HEK293 (cell line): ENCODE measurements at regions not wholly inside any gene's neighbourhood (a gene's known extent, or its start where the extent isn't known, plus 50 kb on each side); places are given as distances from the start of the nearest gene placed in this dataset.

Experiments used
- KLF9 ChIP-seq: fragments of 450-650 bp; formaldehyde crosslinking; IDR thresholded peaks from 2 replicates; pipeline ENCODE4 v1.5.1; 2016; ENCODE audit warnings: missing biosample characterization, missing genetic modification characterization, low read depth
- MYNN ChIP-seq: fragments of 450-650 bp; formaldehyde crosslinking; IDR thresholded peaks from 2 replicates; pipeline ENCODE4 v1.5.1; 2016; ENCODE audit warnings: missing biosample characterization, missing genetic modification characterization, borderline replicate concordance
- ZBTB1 ChIP-seq: fragments of 450-650 bp; formaldehyde crosslinking; IDR thresholded peaks from 2 replicates; pipeline ENCODE4 v1.5.1; 2016; ENCODE audit warnings: missing biosample characterization, missing genetic modification characterization
- ZBTB7A ChIP-seq: fragments of 450-650 bp; formaldehyde crosslinking; IDR thresholded peaks from 2 replicates; pipeline ENCODE4 v1.5.1; 2016; ENCODE audit warnings: low read depth, missing biosample characterization, missing genetic modification characterization
- ZNF2 ChIP-seq: fragments of 450-650 bp; formaldehyde crosslinking; IDR thresholded peaks from 2 replicates; pipeline ENCODE4 v1.5.1; 2016; ENCODE audit warnings: missing biosample characterization, missing genetic modification characterization
- ZNF23 ChIP-seq: fragments of 450-650 bp; formaldehyde crosslinking; IDR thresholded peaks from 2 replicates; pipeline ENCODE4 v1.5.1; 2016; ENCODE audit warnings: missing biosample characterization, missing genetic modification characterization, borderline replicate concordance
- ZNF274 ChIP-seq, 2 experiments: fragments of 200-500 bp in 1 of 2; fragments of 450-650 bp in 1 of 2; sonication (Bioruptor generic) in 1 of 2; formaldehyde crosslinking in 1 of 2; IDR thresholded peaks; 2 replicates each; pipeline versions ENCODE4 v1.5.1 to v1.6.1; 2014 to 2016; ENCODE audit warnings: borderline replicate concordance in 1 of 2, inconsistent platforms in 1 of 2, low read length in 1 of 2, missing biosample characterization in 1 of 2, missing genetic modification characterization in 1 of 2
- ZNF311 ChIP-seq: fragments of 450-650 bp; formaldehyde crosslinking; IDR thresholded peaks from 2 replicates; pipeline ENCODE4 v1.5.1; 2017; ENCODE audit warnings: missing biosample characterization, missing genetic modification characterization, borderline replicate concordance
- TF ChIP-seq, protein P1 (sequence below): fragments of 450-650 bp; formaldehyde crosslinking; IDR thresholded peaks from 2 replicates; pipeline ENCODE4 v1.5.1; 2016; ENCODE audit warnings: missing biosample characterization, missing genetic modification characterization

DNA sequence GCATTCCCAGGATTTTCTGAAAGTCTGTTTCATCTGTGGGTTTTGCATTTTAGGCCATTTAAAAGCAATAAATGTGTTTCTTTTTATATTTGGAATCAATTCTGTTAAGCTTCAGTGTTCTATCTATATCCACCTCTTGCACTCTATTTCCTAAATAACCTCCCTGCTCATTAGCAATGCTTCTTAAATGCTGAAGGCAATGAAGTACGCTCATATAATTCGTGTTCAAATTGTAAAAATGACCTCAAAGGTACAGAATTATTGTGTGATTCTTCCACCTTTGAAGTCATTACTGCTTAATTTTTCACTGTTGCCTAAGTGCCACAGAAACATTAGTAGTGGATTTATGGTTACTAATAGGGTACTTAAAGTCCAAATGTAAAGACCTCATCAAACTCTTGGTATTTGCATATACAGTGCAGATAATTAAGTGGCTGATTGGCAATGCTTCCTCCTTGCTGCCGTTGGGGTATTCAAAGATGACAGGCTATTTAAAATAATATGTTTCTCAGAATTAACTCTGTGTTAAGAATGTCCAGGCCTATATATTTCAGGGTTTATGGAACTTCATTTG lies 730.8 kb downstream of the TECRL start:
- TF ChIP-seq ZNF2 (tag by site-specific recombination) (no peak), ZNF23 (no peak), MYNN (tag by site-specific recombination) (no peak), ZBTB1 (tag by site-specific recombination) (no peak), KLF9 (no peak), ZNF274 (IDR thresholded peaks at IDR 0.05; ENCODE audit: low read length) (no peak), ZNF274 (tag by site-specific recombination; IDR thresholded peaks at IDR 0.05; ENCODE audit: borderline replicate concordance) (no peak), ZNF311 (tag by site-specific recombination) (no peak), ZBTB7A (tag by site-specific recombination) (no peak)
- TF ChIP-seq, protein P1, sequence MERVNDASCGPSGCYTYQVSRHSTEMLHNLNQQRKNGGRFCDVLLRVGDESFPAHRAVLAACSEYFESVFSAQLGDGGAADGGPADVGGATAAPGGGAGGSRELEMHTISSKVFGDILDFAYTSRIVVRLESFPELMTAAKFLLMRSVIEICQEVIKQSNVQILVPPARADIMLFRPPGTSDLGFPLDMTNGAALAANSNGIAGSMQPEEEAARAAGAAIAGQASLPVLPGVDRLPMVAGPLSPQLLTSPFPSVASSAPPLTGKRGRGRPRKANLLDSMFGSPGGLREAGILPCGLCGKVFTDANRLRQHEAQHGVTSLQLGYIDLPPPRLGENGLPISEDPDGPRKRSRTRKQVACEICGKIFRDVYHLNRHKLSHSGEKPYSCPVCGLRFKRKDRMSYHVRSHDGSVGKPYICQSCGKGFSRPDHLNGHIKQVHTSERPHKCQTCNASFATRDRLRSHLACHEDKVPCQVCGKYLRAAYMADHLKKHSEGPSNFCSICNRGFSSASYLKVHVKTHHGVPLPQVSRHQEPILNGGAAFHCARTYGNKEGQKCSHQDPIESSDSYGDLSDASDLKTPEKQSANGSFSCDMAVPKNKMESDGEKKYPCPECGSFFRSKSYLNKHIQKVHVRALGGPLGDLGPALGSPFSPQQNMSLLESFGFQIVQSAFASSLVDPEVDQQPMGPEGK (tag by site-specific recombination): no peak
